Neuronal stem cell (in vitro differentiated cells): ENCODE measurements at regions not wholly inside any gene's neighbourhood (a gene's known extent, or its start where the extent isn't known, plus 50 kb on each side); places are given as distances from the start of the nearest gene placed in this dataset.

Experiments used
- DNase-seq: peaks from one replicate; pipeline ENCODE4 v3.0.0-alpha.2; 2013; ENCODE audit warnings: low spot score
- H2AFZ ChIP-seq: one replicate; pipeline ENCODE4 v1.6.1; 2013; ENCODE audit warnings: mild to moderate bottlenecking, low read length, inconsistent platforms
- H2AK5ac ChIP-seq: 2 replicates; pipeline ENCODE4 v1.6.1; 2013; ENCODE audit warnings: low read depth, mild to moderate bottlenecking, inconsistent platforms, low read length, moderate library complexity, mixed read lengths
- H2BK120ac ChIP-seq: 2 replicates; pipeline ENCODE4 v1.6.1; 2013; ENCODE audit warnings: low read depth, mild to moderate bottlenecking, inconsistent platforms, low read length, moderate library complexity, mixed read lengths
- H2BK12ac ChIP-seq: one replicate; pipeline ENCODE4 v1.6.1; 2013; ENCODE audit warnings: low read length, inconsistent platforms
- H2BK15ac ChIP-seq: 2 replicates; pipeline ENCODE4 v1.6.1; 2013; ENCODE audit warnings: mild to moderate bottlenecking, low read length, inconsistent platforms, mixed read lengths
- H2BK5ac ChIP-seq: one replicate; pipeline ENCODE4 v1.6.1; 2013; ENCODE audit warnings: inconsistent platforms, mild to moderate bottlenecking, low read length, moderate library complexity
- H3K14ac ChIP-seq: one replicate; pipeline ENCODE4 v1.6.1; 2013; ENCODE audit warnings: low read length, inconsistent platforms
- H3K18ac ChIP-seq: 2 replicates; pipeline ENCODE4 v1.6.1; 2013; ENCODE audit warnings: low read length, inconsistent platforms
- H3K23ac ChIP-seq: 2 replicates; pipeline ENCODE4 v1.6.1; 2013; ENCODE audit warnings: low read depth, mild to moderate bottlenecking, mixed read lengths, low read length, inconsistent platforms; ENCODE audit not compliant: poor library complexity
- H3K27ac ChIP-seq: replicated peaks from 3 replicates; pipeline ENCODE4 v1.5.1; 2013; ENCODE audit warnings: low read length, inconsistent platforms
- H3K27me3 ChIP-seq, 3 experiments: 2 replicates each; pipeline ENCODE4 v1.6.1; 2013; ENCODE audit warnings: low read length in 3 of 3, mild to moderate bottlenecking in 2 of 3, inconsistent platforms in 1 of 3, low read depth in 1 of 3, mixed read lengths in 1 of 3, moderate library complexity in 1 of 3; ENCODE audit not compliant: control insufficient read depth in 3 of 3, insufficient read depth in 3 of 3
- H3K36me3 ChIP-seq, 2 donors: replicated peaks in 1 of 2; 2 replicates each; pipeline ENCODE4 v1.6.1; 2013; ENCODE audit warnings: low read length in 2 of 2; ENCODE audit not compliant: control insufficient read depth in 2 of 2, insufficient read depth in 2 of 2
- H3K4ac ChIP-seq: 2 replicates; pipeline ENCODE4 v1.6.1; 2013; ENCODE audit warnings: inconsistent platforms, mild to moderate bottlenecking, low read length, moderate library complexity
- H3K4me1 ChIP-seq, 2 donors: 1 replicate in 1 of 2; 2 replicates in 1 of 2; pipeline ENCODE4 v1.6.1; 2013; ENCODE audit warnings: low read length in 2 of 2, low read depth in 1 of 2; ENCODE audit not compliant: control insufficient read depth in 2 of 2, insufficient read depth in 1 of 2
- H3K4me2 ChIP-seq: one replicate; pipeline ENCODE4 v1.6.1; 2013; ENCODE audit warnings: mild to moderate bottlenecking, low read length, inconsistent platforms; ENCODE audit not compliant: insufficient read depth, poor library complexity, severe bottlenecking
- H3K4me3 ChIP-seq, 2 donors: 2 replicates each; pipeline ENCODE4 v1.5.1; 2013; ENCODE audit warnings: low read length in 2 of 2, mild to moderate bottlenecking in 2 of 2, inconsistent platforms in 1 of 2, moderate library complexity in 1 of 2
- H3K79me1 ChIP-seq: one replicate; pipeline ENCODE4 v1.6.1; 2013; ENCODE audit warnings: low read depth, mild to moderate bottlenecking, inconsistent platforms, low read length, moderate library complexity
- H3K9ac ChIP-seq: one replicate; pipeline ENCODE4 v1.6.1; 2013; ENCODE audit warnings: mild to moderate bottlenecking, low read depth, low read length, inconsistent platforms; ENCODE audit not compliant: poor library complexity
- H3K9me3 ChIP-seq, 2 donors: replicated peaks in 1 of 2; 2 replicates each; pipeline versions ENCODE3 to v1.6.1; 2013; ENCODE audit warnings: low read length in 2 of 2, mild to moderate bottlenecking in 2 of 2, inconsistent platforms in 1 of 2, low read depth in 1 of 2, mixed read lengths in 1 of 2, moderate library complexity in 1 of 2; ENCODE audit not compliant: control insufficient read depth in 2 of 2, insufficient read depth in 1 of 2
- H4K8ac ChIP-seq: one replicate; pipeline ENCODE4 v1.6.1; 2013; ENCODE audit warnings: low read depth, mild to moderate bottlenecking, inconsistent platforms, low read length, moderate library complexity
- H4K91ac ChIP-seq: one replicate; pipeline ENCODE4 v1.6.1; 2013; ENCODE audit warnings: low read length, low read depth, mild to moderate bottlenecking, inconsistent platforms; ENCODE audit not compliant: poor library complexity
- WGBS, 2 donors: extraction: QIAGEN DNeasy Blood & Tissue Kit; methylation state at CpG; one replicate each; pipeline ENCODE4 v1.1.7; 2013; ENCODE audit warnings: missing lambda C conversion rate in 2 of 2, mixed read lengths in 1 of 2; ENCODE audit not compliant: insufficient read length in 2 of 2, insufficient replicate concordance in 1 of 2; ENCODE audit errors: extremely low coverage in 2 of 2; 5-methylcytosine and 5-hydroxymethylcytosine counted together

DNA sequence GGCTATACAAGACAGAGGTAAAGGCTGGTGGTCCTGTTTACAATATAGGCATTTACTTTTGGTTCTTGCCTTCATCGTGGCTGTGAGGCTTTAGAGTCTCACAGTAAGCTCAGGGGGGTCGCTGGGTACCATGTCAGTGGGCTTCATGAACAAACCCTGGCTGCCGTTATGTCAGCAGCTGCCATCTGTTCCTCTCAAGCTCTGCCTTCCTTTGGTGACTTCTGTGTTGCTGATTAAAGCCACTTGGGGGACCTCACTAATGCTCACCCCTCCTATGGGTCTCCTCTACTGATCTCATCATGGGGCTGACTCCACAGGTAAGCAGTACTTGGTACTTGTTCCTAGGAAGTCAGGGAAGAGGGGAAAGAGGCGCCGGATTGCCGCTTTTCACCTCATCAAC, 268.7 kb downstream of the TTC6 start:
- Histone ChIP-seq H3K4me3 (no peak overlapping the region), H3K27ac (no peak overlapping the region)

DNA sequence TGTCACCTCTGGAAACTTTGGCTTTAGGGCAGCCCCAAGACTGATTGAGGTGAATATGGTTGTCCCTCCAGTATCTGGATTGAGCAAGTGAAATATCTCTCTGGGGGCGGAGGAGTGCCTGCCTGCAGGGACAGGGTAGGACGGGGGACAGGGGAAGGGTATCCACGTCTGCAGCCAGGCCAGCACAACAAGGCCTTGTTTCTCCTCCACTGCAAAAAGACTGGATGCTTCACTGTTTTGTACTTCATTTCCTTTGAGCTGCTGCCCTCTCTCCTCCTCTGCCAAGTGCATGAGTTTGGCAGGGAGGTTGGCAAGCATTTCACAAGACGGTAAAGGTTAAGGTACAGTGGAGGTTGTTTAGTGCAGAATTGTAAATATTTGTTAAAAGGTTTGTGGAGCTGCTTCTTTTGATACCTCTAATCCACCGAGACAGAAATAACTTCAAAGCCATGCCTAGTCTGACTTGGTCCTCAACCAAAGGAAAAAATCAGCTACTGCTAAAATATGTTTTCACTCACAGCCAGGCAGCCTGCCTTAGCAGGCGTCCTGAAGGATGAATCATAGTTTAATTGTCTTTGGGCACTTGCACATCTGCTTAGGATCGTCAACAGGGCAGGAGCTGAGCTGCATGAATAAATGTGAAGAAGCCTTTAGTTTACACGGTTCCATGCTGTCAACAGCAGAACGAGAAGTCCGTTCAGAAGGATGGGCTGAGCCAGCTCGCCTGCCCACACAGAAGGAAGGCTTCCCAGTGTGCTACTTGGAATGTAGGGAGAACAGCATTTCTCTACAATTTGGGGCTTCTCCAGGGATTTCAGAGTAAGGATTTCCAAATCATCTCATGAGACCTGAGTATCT, 269.7 kb downstream of the TTC6 start:
- no peak overlapping the region for H3K9ac ChIP-seq
- H3K27ac ChIP-seq = no peak overlapping the region
- H3K14ac ChIP-seq = no peak overlapping the region
- H2AFZ ChIP-seq = no peak overlapping the region
- no peak for DNase-seq
- no peak overlapping the region for H3K4ac ChIP-seq
- no CpG with 5 or more reads among the region's 11 CpGs for WGBS, 2 donors
- no peaks in the 10 kb centered on the region for H3K9me3 ChIP-seq
- no peak overlapping the region for H3K4me2 ChIP-seq
- H2BK5ac ChIP-seq = no peak overlapping the region
- H3K27me3 ChIP-seq = no peaks in the 10 kb centered on the region
- H3K36me3 ChIP-seq = no peaks in the 10 kb centered on the region
- H3K4me1 ChIP-seq = no peaks in the 10 kb centered on the region
- no peak overlapping the region for H2BK12ac ChIP-seq
- H2BK15ac ChIP-seq = no peak overlapping the region
- H4K8ac ChIP-seq = no peak overlapping the region
- no peak overlapping the region for H3K4me3 ChIP-seq
- no peaks in the 10 kb centered on the region for H3K79me1 ChIP-seq
- H2AK5ac ChIP-seq = no peak overlapping the region
- H3K23ac ChIP-seq = no peak overlapping the region
- H2BK120ac ChIP-seq = no peak overlapping the region
- H4K91ac ChIP-seq = no peak overlapping the region
- no peak overlapping the region for H3K18ac ChIP-seq

More for the DNA sequence above, 268.7 kb downstream of the TTC6 start:
- H3K9me3 ChIP-seq = no peaks in the 10 kb centered on the region
- H4K8ac ChIP-seq = no peak overlapping the region
- H3K18ac ChIP-seq = no peak overlapping the region
- H3K23ac ChIP-seq = no peak overlapping the region
- no peak overlapping the region for H2AFZ ChIP-seq
- no peak overlapping the region for H3K9ac ChIP-seq
- no peak overlapping the region for H3K14ac ChIP-seq
- H3K79me1 ChIP-seq = no peaks in the 10 kb centered on the region
- H2BK15ac ChIP-seq = no peak overlapping the region
- no peak overlapping the region for H3K4ac ChIP-seq
- H3K36me3 ChIP-seq = no peaks in the 10 kb centered on the region
- no peak overlapping the region for H2BK12ac ChIP-seq
- no CpG with 5 or more reads among the region's 6 CpGs for WGBS, 2 donors
- no peak overlapping the region for H2BK5ac ChIP-seq
- no peak overlapping the region for H3K4me2 ChIP-seq
- H3K4me1 ChIP-seq = no peaks in the 10 kb centered on the region
- DNase-seq = no peak
- H3K27me3 ChIP-seq = no peaks in the 10 kb centered on the region
- H4K91ac ChIP-seq = no peak overlapping the region
- H2BK120ac ChIP-seq = no peak overlapping the region
- no peak overlapping the region for H2AK5ac ChIP-seq

DNA sequence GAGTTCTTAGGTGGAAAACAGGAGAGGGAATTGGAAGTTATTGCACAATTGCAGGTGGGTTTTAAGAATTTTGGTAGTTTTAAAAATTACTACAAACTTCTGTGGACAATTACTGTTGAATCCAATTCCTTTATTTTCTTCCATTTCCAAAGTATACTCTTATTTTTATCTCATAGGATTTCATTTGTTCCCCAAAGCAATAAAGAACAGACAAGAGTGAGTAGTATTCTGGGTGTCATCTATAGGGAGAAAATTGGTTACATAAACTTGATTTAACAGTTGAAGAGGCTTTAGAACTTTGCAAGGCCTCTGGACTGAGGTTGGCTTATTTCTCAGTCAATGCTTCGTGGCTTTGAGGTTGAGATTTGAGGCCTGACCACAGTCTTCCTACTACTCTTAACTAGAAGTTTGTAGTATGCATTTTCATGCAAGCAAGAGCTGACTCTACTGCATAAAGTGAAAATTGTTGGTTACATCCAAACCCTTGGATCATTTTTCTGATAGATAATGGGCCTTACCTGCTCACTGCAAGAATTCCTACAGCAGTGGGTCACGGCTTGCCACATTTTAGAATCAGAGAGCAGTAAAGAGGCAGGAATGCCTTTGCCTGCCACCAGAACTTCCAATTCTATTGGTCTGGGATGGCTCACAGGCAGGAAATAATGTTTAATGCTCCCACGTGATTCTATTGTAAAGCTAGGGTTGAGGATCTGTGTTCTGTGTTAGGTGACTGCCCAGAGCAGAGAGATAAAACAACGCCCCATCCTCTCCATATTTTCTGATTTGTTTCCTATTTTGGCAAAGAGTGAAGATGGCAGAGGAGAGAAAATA, 270.5 kb downstream of the TTC6 start:
- no peak overlapping the region for H2BK12ac ChIP-seq
- H2AFZ ChIP-seq = no peak overlapping the region
- H3K4me1 ChIP-seq = no peaks in the 10 kb centered on the region
- H3K27ac ChIP-seq = no peak overlapping the region
- no peak overlapping the region for H3K4me2 ChIP-seq
- no peak overlapping the region for H4K8ac ChIP-seq
- WGBS, 2 donors = no CpG with 5 or more reads among the region's 4 CpGs
- no peaks in the 10 kb centered on the region for H3K79me1 ChIP-seq
- no peaks in the 10 kb centered on the region for H3K36me3 ChIP-seq
- no peak overlapping the region for H3K18ac ChIP-seq
- H3K9me3 ChIP-seq = no peaks in the 10 kb centered on the region
- no peaks in the 10 kb centered on the region for H3K27me3 ChIP-seq
- H3K23ac ChIP-seq = no peak overlapping the region
- no peak overlapping the region for H3K9ac ChIP-seq
- H3K4ac ChIP-seq = no peak overlapping the region
- no peak overlapping the region for H3K14ac ChIP-seq
- no peak overlapping the region for H2BK120ac ChIP-seq
- H2BK15ac ChIP-seq = no peak overlapping the region
- DNase-seq = no peak
- no peak overlapping the region for H2BK5ac ChIP-seq
- H2AK5ac ChIP-seq = no peak overlapping the region
- no peak overlapping the region for H4K91ac ChIP-seq
- H3K4me3 ChIP-seq = no peak overlapping the region

DNA sequence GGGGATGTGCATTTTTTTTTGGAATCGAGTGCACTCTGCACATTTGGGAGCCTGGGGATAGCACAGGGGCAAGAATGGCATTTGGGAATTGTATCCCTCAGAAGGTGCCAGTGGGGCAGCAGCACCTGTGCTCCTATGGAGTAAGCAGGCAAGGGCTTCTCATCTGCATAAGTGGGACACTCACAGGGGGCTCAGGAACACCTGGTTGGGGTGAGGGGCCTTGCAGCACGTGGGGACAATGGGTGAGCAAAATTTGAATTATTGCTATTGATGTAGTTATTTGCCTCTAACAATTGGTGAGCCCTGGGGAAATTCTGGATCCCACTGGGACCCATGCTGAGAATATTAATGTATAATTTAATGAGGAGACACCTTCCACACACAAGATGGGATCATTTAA, 274.2 kb downstream of the TTC6 start:
- Histone ChIP-seq H3K4me2 (no peak overlapping the region), H3K4me1 (no peaks in the 10 kb centered on the region), H2BK120ac (no peak overlapping the region), H3K27ac (no peak overlapping the region), H2BK12ac (no peak overlapping the region), H3K14ac (no peak overlapping the region), H2BK15ac (no peak overlapping the region), H3K79me1 (no peaks in the 10 kb centered on the region), H3K4me3 (no peak overlapping the region), H3K27me3 (no peaks in the 10 kb centered on the region), H2AK5ac (no peak overlapping the region), H3K18ac (no peak overlapping the region), H4K91ac (no peak overlapping the region), H4K8ac (no peak overlapping the region), H3K4ac (no peak overlapping the region), H2AFZ (no peak overlapping the region), H3K9me3 (no peaks in the 10 kb centered on the region), H3K9ac (no peak overlapping the region), H3K23ac (no peak overlapping the region), H2BK5ac (no peak overlapping the region), H3K36me3 (no peaks in the 10 kb centered on the region)
- no peak for DNase-seq
- WGBS, 2 donors = no CpG with 5 or more reads among the region's 2 CpGs
